HEK293 (cell line): ENCODE measurements at regions not wholly inside any gene's neighbourhood (a gene's known extent, or its start where the extent isn't known, plus 50 kb on each side); places are given as distances from the start of the nearest gene placed in this dataset.

ENCODE experiments used
- CTCF ChIA-PET: fragments of 350-600 bp; formaldehyde crosslinking; extraction: SDS; loops from one replicate; lab custom pipeline; 2021; ENCODE audit warnings: antibody characterized with exemption; lab: Yijun Ruan, JAX
- POLR2A ChIA-PET: fragments of 300-600 bp; formaldehyde crosslinking; extraction: SDS; loops from one replicate; lab custom pipeline; 2020; ENCODE audit warnings: antibody characterized with exemption, inconsistent platforms; lab: Yijun Ruan, JAX
- H3K27ac ChIP-seq: fragments of 200-500 bp; sonication (Bioruptor generic); 2 replicates; pipeline ENCODE4 v1.5.1; 2014; ENCODE audit warnings: low read depth, low read length, control low read depth, inconsistent platforms; ENCODE audit errors: extremely low read depth
- H3K36me3 ChIP-seq, 2 experiments: fragments of 200-500 bp in 1 of 2; sonication (Bioruptor generic) in 1 of 2; 1 replicate in 1 of 2; 2 replicates in 1 of 2; pipeline ENCODE4 v1.5.1; 2014 to 2017; ENCODE audit warnings: inconsistent platforms in 2 of 2, low read length in 2 of 2; ENCODE audit not compliant: control insufficient read depth in 2 of 2, insufficient read depth in 1 of 2
- H3K4me1 ChIP-seq: fragments of 200-500 bp; sonication (Bioruptor generic); 2 replicates; pipeline ENCODE4 v1.5.1; 2014; ENCODE audit warnings: mild to moderate bottlenecking, low read length, inconsistent platforms; ENCODE audit not compliant: control insufficient read depth, insufficient read depth
- H3K4me3 ChIP-seq: 2 replicates; pipeline ENCODE4 v1.5.1; 2011; ENCODE audit warnings: low read depth, mild to moderate bottlenecking, control low read depth, low read length, moderate library complexity
- H3K9me3 ChIP-seq: fragments of 200-500 bp; sonication (Bioruptor generic); 2 replicates; pipeline ENCODE4 v1.5.1; 2014; ENCODE audit warnings: low read depth, low read length, inconsistent platforms; ENCODE audit not compliant: control insufficient read depth, insufficient read depth
- BCL6B ChIP-seq: fragments of 450-650 bp; formaldehyde crosslinking; IDR thresholded peaks from 2 replicates; pipeline ENCODE4 v1.5.1; 2017; ENCODE audit warnings: missing biosample characterization, missing genetic modification characterization
- GLI4 ChIP-seq: fragments of 450-650 bp; formaldehyde crosslinking; IDR thresholded peaks from 2 replicates; pipeline ENCODE4 v1.5.1; 2016; ENCODE audit warnings: missing biosample characterization, missing genetic modification characterization
- MZF1 ChIP-seq: fragments of 450-650 bp; formaldehyde crosslinking; IDR thresholded peaks from 2 replicates; pipeline ENCODE4 v1.5.1; 2017; ENCODE audit warnings: missing biosample characterization, missing genetic modification characterization, borderline replicate concordance
- SCRT1 ChIP-seq: fragments of 450-650 bp; formaldehyde crosslinking; IDR thresholded peaks from 2 replicates; pipeline ENCODE4 v1.5.1; 2016; ENCODE audit warnings: missing biosample characterization, missing genetic modification characterization, borderline replicate concordance
- ZBTB49 ChIP-seq: fragments of 450-650 bp; formaldehyde crosslinking; IDR thresholded peaks from 2 replicates; pipeline ENCODE4 v1.5.1; 2016; ENCODE audit warnings: missing biosample characterization, missing genetic modification characterization, low read depth
- ZBTB8A ChIP-seq: fragments of 450-650 bp; formaldehyde crosslinking; IDR thresholded peaks from 2 replicates; pipeline ENCODE4 v1.5.1; 2016; ENCODE audit warnings: missing biosample characterization, missing genetic modification characterization
- ZFHX2 ChIP-seq: fragments of 450-650 bp; formaldehyde crosslinking; conservative IDR thresholded peaks from 2 replicates; pipeline ENCODE4 v1.5.1; 2016; ENCODE audit warnings: missing biosample characterization, missing genetic modification characterization
- ZNF146 ChIP-seq: fragments of 450-650 bp; formaldehyde crosslinking; IDR thresholded peaks from 2 replicates; pipeline ENCODE4 v1.5.1; 2016; ENCODE audit warnings: missing biosample characterization, missing genetic modification characterization
- ZNF175 ChIP-seq: fragments of 450-650 bp; formaldehyde crosslinking; IDR thresholded peaks from 2 replicates; pipeline ENCODE4 v1.5.1; 2016; ENCODE audit warnings: missing biosample characterization, missing genetic modification characterization
- ZNF239 ChIP-seq: fragments of 450-650 bp; formaldehyde crosslinking; IDR thresholded peaks from 2 replicates; pipeline ENCODE4 v1.5.1; 2016; ENCODE audit warnings: missing biosample characterization, missing genetic modification characterization
- ZNF311 ChIP-seq: fragments of 450-650 bp; formaldehyde crosslinking; IDR thresholded peaks from 2 replicates; pipeline ENCODE4 v1.5.1; 2017; ENCODE audit warnings: missing biosample characterization, missing genetic modification characterization, borderline replicate concordance
- ZNF529 ChIP-seq: fragments of 450-650 bp; formaldehyde crosslinking; IDR thresholded peaks from 2 replicates; pipeline ENCODE4 v1.5.1; 2017; ENCODE audit warnings: missing genetic modification characterization, missing biosample characterization; ENCODE audit not compliant: insufficient replicate concordance
- ZNF530 ChIP-seq: fragments of 450-650 bp; formaldehyde crosslinking; IDR thresholded peaks from 2 replicates; pipeline ENCODE4 v1.5.1; 2016; ENCODE audit warnings: low read depth, missing biosample characterization, missing genetic modification characterization
- ZNF600 ChIP-seq: fragments of 450-650 bp; formaldehyde crosslinking; IDR thresholded peaks from 2 replicates; pipeline ENCODE4 v1.5.1; 2016; ENCODE audit warnings: missing biosample characterization, missing genetic modification characterization
- ZNF626 ChIP-seq: fragments of 450-650 bp; sonication (Bioruptor Pico); formaldehyde crosslinking; IDR thresholded peaks from 2 replicates; pipeline ENCODE4 v1.5.1; 2018; ENCODE audit warnings: missing biosample characterization, missing genetic modification characterization, inconsistent platforms
- ZNF707 ChIP-seq: fragments of 450-650 bp; formaldehyde crosslinking; IDR thresholded peaks from 2 replicates; pipeline ENCODE4 v1.5.1; 2016; ENCODE audit warnings: missing biosample characterization, missing genetic modification characterization
- TF ChIP-seq, protein P1 (sequence below): fragments of 450-650 bp; formaldehyde crosslinking; IDR thresholded peaks from 2 replicates; pipeline ENCODE4 v1.5.1; 2017; ENCODE audit warnings: missing biosample characterization, missing genetic modification characterization
- TF ChIP-seq, protein P2 (sequence below): fragments of 450-650 bp; formaldehyde crosslinking; IDR thresholded peaks from 2 replicates; pipeline ENCODE4 v1.5.1; 2016; ENCODE audit warnings: missing biosample characterization, missing genetic modification characterization
- TF ChIP-seq, protein P3 (sequence below): fragments of 450-650 bp; formaldehyde crosslinking; IDR thresholded peaks from 2 replicates; pipeline ENCODE4 v1.5.1; 2017; ENCODE audit warnings: missing biosample characterization, missing genetic modification characterization

- ChIA-PET POLR2A (no interaction called here), CTCF (interaction anchor here (0.8 to 1.1 kb wide), 2 partner anchors 27 to 54 kb away, joined by 3 to 4 read pairs; no protein-coding TSS in a partner anchor)
- H3K36me3 ChIP-seq: no peaks in the 10 kb centered on the region
- peaks cover 10% of the 10 kb centered on the region for H3K4me1 ChIP-seq
- no peaks in the 10 kb centered on the region; the same call in 1 of the 2 replicates for H3K9me3 ChIP-seq
- no peak overlapping the region for H3K4me3 ChIP-seq
- TF ChIP-seq MZF1 (tag by site-specific recombination): 0 out of 2 replicates have a peak, but pooled peaks have one; percentile 59
- no peak for TF ChIP-seq ZNF311 (tag by site-specific recombination)
- TF ChIP-seq ZBTB49 (tag by site-specific recombination): no peak
- H3K27ac ChIP-seq: no peak overlapping the region
These were observed 327.4 kb upstream of the MAP3K7 start for GRCh38 chr6:90914312-90914711.

GRCh38 chr6:90913266-90913960 lies 326.5 kb upstream of the MAP3K7 start:
- peaks cover 10% of the 10 kb centered on the region for H3K4me1 ChIP-seq
- H3K9me3 ChIP-seq: no peaks in the 10 kb centered on the region; the same call in 1 of the 2 replicates
- H3K36me3 ChIP-seq: no peaks in the 10 kb centered on the region
- ChIA-PET CTCF (interaction anchor here (0.8 to 1.2 kb wide), 3 partner anchors 10 to 53 kb away, joined by 3 to 4 read pairs (median 3); no protein-coding TSS in a partner anchor), POLR2A (no interaction called here)
- TF ChIP-seq ZFHX2 (tag by site-specific recombination) (no peak), ZNF239 (tag by site-specific recombination) (no peak), GLI4 (no peak), ZNF529 (tag by site-specific recombination) (no peak), ZNF600 (no peak), BCL6B (tag by site-specific recombination) (no peak), ZBTB8A (tag by site-specific recombination) (no peak), ZNF175 (no peak), ZNF707 (tag by site-specific recombination) (no peak)
- TF ChIP-seq, protein P1, sequence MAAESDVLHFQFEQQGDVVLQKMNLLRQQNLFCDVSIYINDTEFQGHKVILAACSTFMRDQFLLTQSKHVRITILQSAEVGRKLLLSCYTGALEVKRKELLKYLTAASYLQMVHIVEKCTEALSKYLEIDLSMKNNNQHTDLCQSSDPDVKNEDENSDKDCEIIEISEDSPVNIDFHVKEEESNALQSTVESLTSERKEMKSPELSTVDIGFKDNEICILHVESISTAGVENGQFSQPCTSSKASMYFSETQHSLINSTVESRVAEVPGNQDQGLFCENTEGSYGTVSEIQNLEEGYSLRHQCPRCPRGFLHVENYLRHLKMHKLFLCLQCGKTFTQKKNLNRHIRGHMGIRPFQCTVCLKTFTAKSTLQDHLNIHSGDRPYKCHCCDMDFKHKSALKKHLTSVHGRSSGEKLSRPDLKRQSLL (tag by site-specific recombination): no peak
- H3K4me3 ChIP-seq: no peak overlapping the region
- no peak overlapping the region for H3K27ac ChIP-seq

DNA sequence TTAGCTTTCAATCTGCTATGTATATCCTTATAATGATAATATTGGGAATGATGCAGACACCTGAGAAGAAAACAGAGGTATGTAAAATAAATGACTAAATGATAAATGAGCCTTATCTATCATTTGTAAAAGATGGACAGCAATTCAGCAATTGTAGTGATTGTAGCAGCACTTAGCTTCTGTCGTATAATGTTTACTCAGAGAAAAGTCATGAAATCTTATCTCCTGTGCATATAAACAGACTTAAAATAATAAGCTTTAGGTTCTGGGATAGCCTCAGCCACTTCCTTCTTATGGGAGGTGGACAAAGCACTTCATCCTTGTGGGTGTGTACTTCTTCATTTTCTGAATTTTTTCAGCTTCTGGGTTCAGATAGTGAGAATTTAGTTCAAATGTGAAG lies 324.8 kb upstream of the MAP3K7 start:
- Histone ChIP-seq H3K27ac (no peak overlapping the region), H3K4me3 (no peak overlapping the region), H3K9me3 (no peaks in the 10 kb centered on the region; the same call in 1 of the 2 replicates), H3K36me3 (no peaks in the 10 kb centered on the region), H3K4me1 (peaks cover 10% of the 10 kb centered on the region)
- ChIA-PET CTCF (interaction anchor here (0.7 to 1.1 kb wide), 4 partner anchors 9 to 57 kb away, joined by 3 read pairs; no protein-coding TSS in a partner anchor), POLR2A (no interaction called here)
- TF ChIP-seq ZNF146: no peak
- TF ChIP-seq ZNF530 (tag by site-specific recombination): no peak
- TF ChIP-seq, protein P2, sequence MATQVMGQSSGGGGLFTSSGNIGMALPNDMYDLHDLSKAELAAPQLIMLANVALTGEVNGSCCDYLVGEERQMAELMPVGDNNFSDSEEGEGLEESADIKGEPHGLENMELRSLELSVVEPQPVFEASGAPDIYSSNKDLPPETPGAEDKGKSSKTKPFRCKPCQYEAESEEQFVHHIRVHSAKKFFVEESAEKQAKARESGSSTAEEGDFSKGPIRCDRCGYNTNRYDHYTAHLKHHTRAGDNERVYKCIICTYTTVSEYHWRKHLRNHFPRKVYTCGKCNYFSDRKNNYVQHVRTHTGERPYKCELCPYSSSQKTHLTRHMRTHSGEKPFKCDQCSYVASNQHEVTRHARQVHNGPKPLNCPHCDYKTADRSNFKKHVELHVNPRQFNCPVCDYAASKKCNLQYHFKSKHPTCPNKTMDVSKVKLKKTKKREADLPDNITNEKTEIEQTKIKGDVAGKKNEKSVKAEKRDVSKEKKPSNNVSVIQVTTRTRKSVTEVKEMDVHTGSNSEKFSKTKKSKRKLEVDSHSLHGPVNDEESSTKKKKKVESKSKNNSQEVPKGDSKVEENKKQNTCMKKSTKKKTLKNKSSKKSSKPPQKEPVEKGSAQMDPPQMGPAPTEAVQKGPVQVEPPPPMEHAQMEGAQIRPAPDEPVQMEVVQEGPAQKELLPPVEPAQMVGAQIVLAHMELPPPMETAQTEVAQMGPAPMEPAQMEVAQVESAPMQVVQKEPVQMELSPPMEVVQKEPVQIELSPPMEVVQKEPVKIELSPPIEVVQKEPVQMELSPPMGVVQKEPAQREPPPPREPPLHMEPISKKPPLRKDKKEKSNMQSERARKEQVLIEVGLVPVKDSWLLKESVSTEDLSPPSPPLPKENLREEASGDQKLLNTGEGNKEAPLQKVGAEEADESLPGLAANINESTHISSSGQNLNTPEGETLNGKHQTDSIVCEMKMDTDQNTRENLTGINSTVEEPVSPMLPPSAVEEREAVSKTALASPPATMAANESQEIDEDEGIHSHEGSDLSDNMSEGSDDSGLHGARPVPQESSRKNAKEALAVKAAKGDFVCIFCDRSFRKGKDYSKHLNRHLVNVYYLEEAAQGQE (tag by site-specific recombination): peak; percentile 25; the same call in 1 of the 2 replicates
- TF ChIP-seq ZNF626: no peak
- TF ChIP-seq, protein P3, sequence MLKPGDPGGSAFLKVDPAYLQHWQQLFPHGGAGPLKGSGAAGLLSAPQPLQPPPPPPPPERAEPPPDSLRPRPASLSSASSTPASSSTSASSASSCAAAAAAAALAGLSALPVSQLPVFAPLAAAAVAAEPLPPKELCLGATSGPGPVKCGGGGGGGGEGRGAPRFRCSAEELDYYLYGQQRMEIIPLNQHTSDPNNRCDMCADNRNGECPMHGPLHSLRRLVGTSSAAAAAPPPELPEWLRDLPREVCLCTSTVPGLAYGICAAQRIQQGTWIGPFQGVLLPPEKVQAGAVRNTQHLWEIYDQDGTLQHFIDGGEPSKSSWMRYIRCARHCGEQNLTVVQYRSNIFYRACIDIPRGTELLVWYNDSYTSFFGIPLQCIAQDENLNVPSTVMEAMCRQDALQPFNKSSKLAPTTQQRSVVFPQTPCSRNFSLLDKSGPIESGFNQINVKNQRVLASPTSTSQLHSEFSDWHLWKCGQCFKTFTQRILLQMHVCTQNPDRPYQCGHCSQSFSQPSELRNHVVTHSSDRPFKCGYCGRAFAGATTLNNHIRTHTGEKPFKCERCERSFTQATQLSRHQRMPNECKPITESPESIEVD (tag by site-specific recombination): peak; percentile 48; the same call in 1 of the 2 replicates
- TF ChIP-seq SCRT1: no peak
